Cardiac septum (tissue), 1 donor: ENCODE measurements at regions not wholly inside any gene's neighbourhood (a gene's known extent, or its start where the extent isn't known, plus 50 kb on each side); places are given as distances from the start of the nearest gene placed in this dataset.

ENCODE experiments used
- DNase-seq: peaks from one replicate; pipeline ENCODE4 v3.0.0-alpha.2; 2020; ENCODE audit warnings: low spot score
- intact Hi-C: fragments of 100-400 bp; cut with DNase I; formaldehyde crosslinking; loops from one replicate; pipeline ENCODE4 v1.14.0; 2022
- donor health status: DM: no; HTN: no; CAD: no.

DNA sequence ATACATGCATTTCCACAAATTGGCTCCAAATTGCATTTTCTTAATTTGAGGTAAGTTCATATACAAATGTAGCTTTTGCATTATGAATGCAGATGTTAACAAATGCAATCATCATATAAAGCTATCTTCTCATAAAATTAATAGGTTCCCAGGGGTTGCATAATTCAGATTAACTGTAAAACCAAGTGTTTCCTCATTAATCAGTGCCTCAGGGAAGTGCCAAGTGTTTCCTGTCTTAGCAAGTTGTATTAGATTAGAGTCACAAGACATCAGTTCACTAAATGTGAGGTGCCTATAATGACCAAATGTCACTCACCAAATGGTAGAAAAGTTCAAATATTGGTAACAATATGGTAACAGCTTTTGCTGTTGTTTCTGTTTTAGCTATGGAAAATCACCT, 140.8 kb downstream of the PTGER3 start:
- no peak for DNase-seq

DNA sequence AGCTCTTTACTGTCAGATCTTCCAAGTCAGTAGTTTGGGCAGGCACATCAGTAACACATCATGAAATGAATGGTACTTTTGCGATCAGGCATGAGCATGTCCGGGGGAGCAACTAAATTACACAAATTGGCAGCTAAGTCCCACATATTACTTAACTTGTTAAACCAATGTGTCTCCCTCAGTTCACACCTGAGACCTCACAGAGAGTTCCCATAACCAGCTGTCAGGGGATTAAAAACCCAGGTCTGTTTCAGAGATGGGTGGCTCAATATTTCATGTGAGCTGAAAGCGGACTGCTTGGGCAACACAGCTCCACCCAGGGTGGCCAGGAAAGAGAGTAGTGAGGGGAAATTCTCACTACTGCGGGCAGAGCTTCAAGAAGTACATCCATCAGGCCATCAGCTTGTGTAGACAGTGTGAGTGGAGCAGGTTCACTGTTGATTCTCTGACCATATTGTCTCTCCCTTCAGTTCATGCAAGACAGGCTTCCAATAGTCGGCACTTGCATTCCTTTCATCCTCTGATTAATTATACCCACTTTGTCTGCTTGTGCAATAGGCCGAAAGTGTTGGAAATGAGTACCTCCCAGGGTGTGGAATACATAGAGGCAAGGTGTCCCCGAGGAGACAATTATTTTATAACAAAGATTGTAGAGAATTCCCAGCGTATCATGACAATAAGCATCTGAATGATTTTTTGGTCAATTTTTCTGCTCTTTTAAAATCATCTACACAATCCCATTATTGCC, 139.9 kb downstream of the PTGER3 start:
- DNase-seq, result no peak

More for the DNA sequence above, 140.8 kb downstream of the PTGER3 start:
- intact Hi-C loops, result no loop called here

GRCh38 chr1:70909262-70909822, 138.3 kb downstream of the PTGER3 start:
- no peak for DNase-seq
- intact Hi-C loops, result no loop called here

More for the DNA sequence above, 139.9 kb downstream of the PTGER3 start:
- intact Hi-C loops, result no loop called here

GRCh38 chr1:70910013-70910412, 137.6 kb downstream of the PTGER3 start:
- intact Hi-C loops, result no loop called here
- DNase-seq, result no peak

DNA sequence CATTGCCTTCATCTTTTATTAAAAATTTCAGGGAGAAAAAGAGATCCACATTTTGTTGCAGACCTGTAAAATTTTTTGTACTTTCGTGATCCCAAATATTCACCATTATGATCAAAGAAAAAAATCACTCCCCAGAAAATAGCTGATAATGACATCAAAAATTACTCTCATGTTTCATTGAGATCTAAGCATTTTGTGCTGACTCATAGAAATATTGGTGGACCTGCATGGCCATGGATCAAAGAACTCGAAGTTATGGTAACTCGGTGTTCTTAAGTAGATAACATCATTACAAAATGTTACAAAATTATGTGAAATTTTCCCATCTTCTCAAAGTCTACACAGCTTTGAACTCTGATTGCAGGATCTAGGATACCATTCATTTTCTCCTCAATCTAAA, 135.8 kb downstream of the PTGER3 start:
- no peak for DNase-seq
- intact Hi-C loops, result no loop called here

- intact Hi-C loops, result no loop called here
These were observed 133.4 kb downstream of the PTGER3 start for GRCh38 chr1:70914224-70914623.

DNA sequence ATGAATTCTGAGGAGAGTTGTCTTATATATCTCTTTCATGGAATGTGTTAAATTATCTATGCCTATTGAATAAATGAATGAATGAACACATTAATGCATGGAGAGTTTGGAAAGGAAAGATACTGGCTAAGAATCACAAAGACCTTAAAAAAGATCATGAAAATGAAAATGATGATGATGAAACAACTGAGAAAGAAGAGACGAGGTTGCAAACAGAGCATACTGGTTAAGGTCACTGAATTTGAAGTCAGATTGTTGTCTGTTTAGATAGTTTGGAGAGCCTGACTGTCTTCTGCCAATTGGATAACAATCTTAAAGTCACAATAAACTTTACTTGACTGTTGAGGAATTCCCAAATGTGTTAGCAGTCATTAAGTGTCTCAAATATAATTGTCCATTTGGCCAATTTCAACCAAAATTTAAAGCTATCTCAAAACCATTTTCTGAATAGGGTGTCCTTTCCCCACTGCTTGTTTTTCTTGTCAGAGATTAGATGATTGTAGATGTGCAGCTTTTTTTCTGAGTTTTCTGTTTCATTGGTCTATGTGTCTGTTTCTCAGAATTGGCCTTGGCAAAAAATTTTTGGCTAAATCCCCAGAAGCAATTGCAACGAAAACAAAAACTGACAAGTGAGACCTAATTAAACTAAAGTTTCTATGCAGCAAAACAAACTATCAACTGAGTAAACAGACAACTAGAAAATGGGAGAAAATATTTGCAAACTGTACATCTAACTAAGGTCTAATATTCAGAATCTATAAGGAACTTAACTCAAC, 132.2 kb downstream of the PTGER3 start:
- DNase-seq, result no peak

More at GRCh38 chr1:70914224-70914623, 133.4 kb downstream of the PTGER3 start:
- DNase-seq, result no peak

DNA sequence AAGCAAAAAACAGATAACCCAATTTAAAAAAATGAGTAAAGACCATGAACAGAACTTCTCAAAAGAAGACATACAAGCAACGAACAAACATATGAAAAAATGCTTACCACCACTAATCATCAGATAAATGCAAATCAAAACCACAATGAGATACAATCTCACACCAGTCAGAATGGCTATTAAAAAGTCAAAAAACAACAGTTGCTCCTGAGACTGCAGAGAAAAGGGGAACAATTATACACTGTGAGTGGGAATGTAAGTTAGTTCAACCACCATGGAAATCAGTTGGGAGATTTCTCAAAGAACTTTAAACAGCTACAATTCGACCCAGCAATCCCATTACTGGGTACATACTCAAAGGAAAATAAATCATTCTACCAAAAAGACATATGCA, 131.6 kb downstream of the PTGER3 start:
- intact Hi-C loops, result no loop called here
- no peak for DNase-seq

More for the DNA sequence above, 132.2 kb downstream of the PTGER3 start:
- intact Hi-C loops, result no loop called here

DNA sequence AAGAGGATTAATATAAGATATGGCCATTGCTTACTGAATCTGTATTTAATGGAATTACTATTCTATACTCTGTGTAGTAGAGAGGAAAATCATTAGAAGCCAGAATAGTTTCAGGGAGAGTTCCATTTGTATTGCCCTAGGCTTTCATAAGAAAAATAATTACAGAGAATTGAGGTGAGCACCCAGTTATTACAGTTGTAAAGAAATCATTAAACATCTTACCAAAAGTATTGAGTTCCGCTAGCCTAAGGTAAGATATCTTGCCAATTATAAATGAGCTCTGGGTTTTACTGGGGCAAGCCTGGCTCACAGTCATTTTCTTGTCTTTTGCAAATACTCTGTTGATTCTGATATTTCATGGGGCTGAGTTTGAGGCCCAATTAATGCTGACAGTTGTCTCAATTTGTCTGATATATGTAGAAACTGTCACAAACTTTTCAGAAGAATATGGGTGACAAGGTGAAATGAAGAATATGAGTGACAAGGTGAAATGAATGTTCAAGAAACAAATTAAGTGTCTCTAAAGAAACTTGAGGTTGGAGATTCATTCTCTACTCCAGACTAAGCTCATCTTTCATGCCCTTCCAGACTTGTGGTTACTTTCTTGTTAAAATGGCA, 127.8 kb downstream of the PTGER3 start:
- intact Hi-C loops, result no loop called here
- no peak for DNase-seq
